ENCODE measurements at regions not wholly inside any gene's neighbourhood (a gene's known extent, or its start where the extent isn't known, plus 50 kb on each side); places are given as distances from the start of the nearest gene placed in this dataset.
"Not testable (repeated sequence)": the region's sequence is repeated elsewhere in the genome, so short reads cannot be mapped to it uniquely, and the experiment has no call there.

GRCh38 chr7:79552463-79552862 is 99.0 kb upstream of the MAGI2 start:
- no peak for DNase-seq (ENCODE audit: low spot score)

GRCh38 chr7:79548727-79549126 is 95.3 kb upstream of the MAGI2 start:
- no peak for DNase-seq (ENCODE audit: low spot score)

GRCh38 chr7:79547132-79547531 is 93.7 kb upstream of the MAGI2 start:
- no peak for DNase-seq (ENCODE audit: low spot score)

DNA sequence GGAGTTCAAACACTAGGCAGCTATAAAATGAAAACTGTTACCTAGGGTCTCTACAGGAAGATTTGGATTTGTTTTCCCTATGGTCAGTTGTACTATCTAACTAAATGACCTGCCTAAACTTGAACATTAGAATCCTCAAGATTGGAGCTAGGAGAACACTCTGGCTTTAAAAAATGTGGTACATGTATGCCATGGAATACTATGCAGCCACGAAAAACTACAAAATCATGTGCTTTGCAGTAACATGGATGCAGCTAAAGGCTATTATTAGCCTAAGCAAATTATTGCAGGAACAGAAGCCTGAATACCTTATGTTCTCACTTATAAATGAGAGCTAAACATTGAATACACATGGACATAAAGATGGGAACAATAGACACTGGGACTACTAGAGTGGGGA is 87.1 kb upstream of the MAGI2 start:
- DNase-seq (ENCODE audit: low spot score), result no peak

- no peak for DNase-seq (ENCODE audit: low spot score)
Observed at GRCh38 chr7:79534128-79534527, 80.7 kb upstream of the MAGI2 start.

DNA sequence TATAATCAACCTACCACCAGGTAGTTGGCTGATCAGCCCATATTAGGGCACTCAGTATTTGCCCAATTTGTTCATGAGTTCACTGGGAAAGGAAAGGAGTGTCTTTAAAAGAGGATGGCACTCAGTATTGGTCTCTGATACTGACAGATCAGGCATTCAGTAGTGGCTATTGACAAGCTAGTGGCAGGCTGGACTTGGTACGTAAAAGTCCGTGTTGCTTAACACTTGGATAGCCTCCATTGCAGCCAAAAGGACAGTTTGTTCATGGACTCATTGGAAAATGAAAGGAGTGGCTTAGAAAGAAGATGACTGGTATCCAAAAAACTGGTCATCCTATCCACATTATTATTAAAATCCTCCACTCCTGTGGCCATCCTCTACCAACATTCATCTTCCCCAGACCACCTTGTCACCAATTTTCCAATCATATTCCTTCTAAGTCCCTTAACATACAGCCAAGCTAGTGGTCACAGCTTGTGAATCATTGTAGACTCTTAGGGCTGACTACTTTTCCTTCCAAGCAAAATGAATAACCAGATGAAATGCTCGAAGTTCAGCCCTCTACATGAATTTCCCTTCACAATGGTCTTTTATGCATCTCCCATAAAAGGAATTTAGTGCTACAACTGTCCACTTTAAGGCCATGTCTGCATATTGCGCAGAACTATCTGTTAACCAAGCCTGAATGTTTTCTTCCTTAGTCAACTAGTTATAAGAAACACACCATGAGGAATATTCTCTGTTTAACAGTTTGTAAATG is 78.6 kb upstream of the MAGI2 start:
- no peak for DNase-seq (ENCODE audit: low spot score)

GRCh38 chr7:79531116-79531515 is 77.6 kb upstream of the MAGI2 start:
- DNase-seq (ENCODE audit: low spot score), result no peak

DNA sequence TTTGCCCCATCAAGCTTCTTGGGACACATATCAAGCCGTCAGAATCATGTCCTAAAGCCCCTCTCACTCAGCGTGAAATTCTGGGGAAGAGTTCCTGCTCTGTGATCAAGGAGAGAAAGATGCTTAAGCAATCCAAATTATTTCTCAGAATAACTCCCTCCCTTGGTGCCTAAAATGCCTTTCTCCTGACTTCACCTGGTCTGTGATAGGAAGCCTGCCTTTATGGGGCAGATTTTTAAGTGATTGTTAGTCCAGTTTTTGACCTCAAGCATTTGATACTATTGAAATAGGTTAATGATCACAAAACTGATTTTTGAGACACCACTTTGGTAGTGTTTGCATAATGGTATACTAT is 76.4 kb upstream of the MAGI2 start:
- no peak for DNase-seq (ENCODE audit: low spot score)

DNA sequence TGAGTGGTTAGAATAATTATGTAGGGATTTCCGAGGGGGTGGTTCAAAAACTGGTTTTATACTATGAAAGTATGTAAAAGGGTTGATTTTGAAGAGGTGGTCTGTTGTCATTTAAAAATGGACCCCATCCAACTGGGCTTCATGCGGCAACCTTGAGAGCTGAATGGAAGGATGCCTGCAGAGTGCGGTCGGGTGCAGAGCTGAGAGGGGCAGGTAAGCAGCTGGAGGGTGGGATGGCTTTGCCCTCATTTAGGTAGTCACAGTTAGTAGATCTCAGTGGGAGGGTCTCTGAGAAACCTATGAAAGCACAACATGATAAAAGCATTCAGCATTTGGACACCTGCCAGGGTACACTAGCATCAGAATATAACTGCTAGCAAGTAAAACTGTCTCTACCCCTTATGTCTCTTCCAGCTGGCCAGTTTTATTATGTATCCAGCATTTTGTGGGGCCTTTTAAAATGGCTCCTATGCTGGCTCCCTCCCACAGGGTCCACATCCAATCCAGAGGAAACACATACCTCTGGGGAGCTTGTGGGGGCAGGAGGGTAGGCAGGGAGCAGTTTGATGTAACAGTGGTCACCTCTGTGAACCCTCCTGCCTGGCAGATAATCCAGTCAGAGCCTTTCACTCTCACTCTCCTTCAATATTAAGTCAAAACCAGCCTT is 75.9 kb upstream of the MAGI2 start:
- DNase-seq (ENCODE audit: low spot score), result no peak

DNA sequence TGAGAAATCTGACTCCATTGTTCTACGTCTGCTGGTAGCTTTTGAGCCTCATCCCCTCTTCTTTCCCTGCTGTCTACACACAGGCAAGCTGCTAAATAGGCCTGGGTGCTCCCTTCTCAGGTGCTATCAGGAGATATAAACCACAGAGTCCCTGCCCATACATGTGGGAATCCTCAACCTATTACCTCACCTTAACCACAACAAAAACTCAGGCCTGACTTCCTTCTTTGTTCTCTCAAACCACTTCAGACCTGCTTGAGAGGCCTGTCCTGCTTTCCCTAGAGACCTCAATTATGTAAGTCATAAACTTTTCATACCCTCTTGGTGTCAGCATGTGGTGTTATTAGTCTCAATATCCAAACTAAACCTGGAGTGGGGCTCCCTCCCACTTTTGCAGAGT is 75.0 kb upstream of the MAGI2 start:
- no peak for DNase-seq (ENCODE audit: low spot score)

DNA sequence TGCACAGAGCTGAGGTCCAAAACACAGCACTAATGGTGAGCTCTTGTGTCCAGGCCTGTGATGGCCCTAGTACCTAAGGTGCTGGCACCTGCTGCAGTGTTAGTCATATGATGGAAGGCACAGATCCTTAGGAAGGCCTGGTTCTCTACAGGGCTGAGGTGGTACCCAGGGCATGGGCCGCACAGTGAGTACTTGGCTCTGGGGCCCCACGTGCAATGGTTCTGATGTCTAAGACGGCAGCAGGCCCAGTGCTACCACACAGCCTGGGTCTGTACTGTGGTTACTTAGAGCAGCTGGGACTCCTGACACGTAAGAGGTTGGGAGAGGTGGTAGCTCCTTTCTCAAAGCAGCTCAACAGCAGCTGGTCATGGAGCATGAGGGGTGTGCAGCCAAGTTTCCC is 70.6 kb upstream of the MAGI2 start:
- no peak for DNase-seq (ENCODE audit: low spot score)

GRCh38 chr7:79523436-79523835 is 70.0 kb upstream of the MAGI2 start:
- no peak for DNase-seq (ENCODE audit: low spot score)

GRCh38 chr7:79520543-79520942 is 67.1 kb upstream of the MAGI2 start:
- DNase-seq (ENCODE audit: low spot score), result no peak

GRCh38 chr7:79515358-79515757 is 61.9 kb upstream of the MAGI2 start:
- no peak for DNase-seq (ENCODE audit: low spot score)

GRCh38 chr7:79513261-79513660 is 59.8 kb upstream of the MAGI2 start:
- DNase-seq (ENCODE audit: low spot score), result no peak

DNA sequence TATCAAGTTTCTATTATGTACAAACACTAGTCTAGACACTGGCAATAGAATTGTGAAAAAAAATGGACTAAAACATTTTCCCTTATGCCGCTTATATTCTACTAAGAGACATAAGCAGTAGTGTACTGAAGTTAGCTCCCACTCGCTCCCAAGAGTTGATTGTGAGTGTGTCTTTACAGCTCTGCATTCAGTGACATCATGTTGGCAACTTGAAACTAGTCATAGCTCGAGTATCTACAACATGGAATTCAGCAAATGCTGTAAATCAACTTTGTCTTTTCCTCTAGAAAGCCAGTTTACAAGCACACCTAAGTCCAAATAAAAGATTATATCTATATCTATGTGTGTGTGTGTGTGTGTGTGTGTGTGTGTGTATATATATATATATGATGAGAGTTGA is 58.8 kb upstream of the MAGI2 start:
- no peak for DNase-seq (ENCODE audit: low spot score)

DNA sequence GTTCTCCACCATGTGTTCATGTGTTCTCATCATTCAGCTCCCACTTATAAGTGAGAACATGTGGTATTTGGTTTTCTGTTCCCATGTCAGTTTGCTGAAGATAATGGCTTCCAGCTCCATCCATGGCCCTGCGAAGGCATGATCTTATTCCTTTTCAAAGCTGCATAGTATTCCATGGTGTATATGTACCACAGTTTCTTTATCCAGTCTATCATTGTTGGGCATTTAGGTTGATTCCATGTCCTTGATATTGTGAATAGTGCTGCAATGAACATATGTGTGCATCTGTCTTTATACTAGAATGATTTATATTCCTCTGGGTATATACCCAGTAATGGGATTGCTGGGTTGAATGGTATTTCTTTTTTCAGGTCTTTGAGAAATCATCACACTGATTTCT is 57.6 kb upstream of the MAGI2 start:
- not testable (repeated sequence) for DNase-seq (ENCODE audit: low spot score)

- no peak for DNase-seq (ENCODE audit: low spot score)
Observed at GRCh38 chr7:79507131-79507530, 53.7 kb upstream of the MAGI2 start.

- no peak for DNase-seq (ENCODE audit: low spot score)
Observed at GRCh38 chr7:79506481-79506880, 53.0 kb upstream of the MAGI2 start.

DNA sequence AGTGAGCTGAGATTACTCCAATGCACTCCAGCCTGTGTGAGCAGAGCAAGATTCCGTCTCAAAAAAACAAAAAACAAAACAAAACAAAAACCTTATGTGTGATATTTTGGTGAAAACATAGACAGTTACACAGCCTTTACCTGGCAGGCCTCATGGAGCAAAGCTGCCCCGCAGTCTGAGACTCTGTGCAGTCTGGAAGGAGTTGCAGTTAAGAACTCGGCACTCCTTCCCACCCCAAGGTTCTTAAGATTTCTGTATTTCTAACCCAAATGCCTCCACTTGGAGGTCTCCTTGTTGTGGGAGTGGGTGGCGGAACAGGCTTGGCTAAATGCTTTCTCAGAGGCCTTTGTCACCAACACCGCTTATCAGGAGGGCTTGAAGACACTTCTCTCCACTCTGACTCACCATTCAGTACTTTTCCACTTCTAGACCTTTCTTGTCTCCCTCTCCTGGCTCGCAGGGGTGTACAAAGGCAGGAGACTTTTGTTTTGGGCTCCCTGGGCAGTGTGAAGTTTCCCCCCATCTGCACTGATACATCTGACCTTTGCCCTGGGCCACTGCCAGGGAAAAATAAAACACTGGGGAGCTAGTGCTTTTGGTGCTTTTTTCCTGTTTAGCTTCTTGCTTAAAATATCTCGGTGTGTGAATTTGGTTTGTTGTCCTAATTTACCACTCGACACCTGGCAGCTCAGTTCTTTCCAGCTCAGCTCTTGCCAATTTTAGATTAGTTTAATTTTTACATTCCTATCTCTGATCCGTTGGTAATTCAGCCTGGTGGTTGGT is 51.3 kb upstream of the MAGI2 start:
- DNase-seq (ENCODE audit: low spot score), result no peak
